ENCODE measurements at regions not wholly inside any gene's neighbourhood (a gene's known extent, or its start where the extent isn't known, plus 50 kb on each side); places are given as distances from the start of the nearest gene placed in this dataset.

- Histone ChIP-seq H3K9me3 (ENCODE audit: low read length) (no peaks in the 10 kb centered on the region), H3K9ac (ENCODE audit: low read length) (no peak overlapping the region), H3K27me3 (ENCODE audit: insufficient read depth, low read length) (no peaks in the 10 kb centered on the region), H2AFZ (ENCODE audit: low read length) (no peak overlapping the region), H3F3A (ENCODE audit: insufficient read depth, low read length) (no peaks in the 10 kb centered on the region), H3K4me1 (ENCODE audit: insufficient read depth, low read length, severe bottlenecking) (no peaks in the 10 kb centered on the region), H4K20me1 (ENCODE audit: insufficient read depth, low read length) (no peaks in the 10 kb centered on the region), H3K36me3 (ENCODE audit: insufficient read depth, low read length) (no peaks in the 10 kb centered on the region), H3K4me3 (ENCODE audit: low read depth, low read length, poor library complexity, severe bottlenecking) (no peak overlapping the region), H3K27ac (ENCODE audit: low read depth, low read length, poor library complexity, severe bottlenecking) (no peak overlapping the region), H3K4me2 (ENCODE audit: low read length) (no peak overlapping the region), H3K79me2 (ENCODE audit: insufficient read depth, low read length) (no peaks in the 10 kb centered on the region), H3K9me2 (ENCODE audit: low read depth, low read length) (no peaks in the 10 kb centered on the region)
- TF ChIP-seq EZH2 (IDR thresholded peaks at IDR 0.05; ENCODE audit: borderline replicate concordance, low read length): no peak
- TF ChIP-seq, protein P1, sequence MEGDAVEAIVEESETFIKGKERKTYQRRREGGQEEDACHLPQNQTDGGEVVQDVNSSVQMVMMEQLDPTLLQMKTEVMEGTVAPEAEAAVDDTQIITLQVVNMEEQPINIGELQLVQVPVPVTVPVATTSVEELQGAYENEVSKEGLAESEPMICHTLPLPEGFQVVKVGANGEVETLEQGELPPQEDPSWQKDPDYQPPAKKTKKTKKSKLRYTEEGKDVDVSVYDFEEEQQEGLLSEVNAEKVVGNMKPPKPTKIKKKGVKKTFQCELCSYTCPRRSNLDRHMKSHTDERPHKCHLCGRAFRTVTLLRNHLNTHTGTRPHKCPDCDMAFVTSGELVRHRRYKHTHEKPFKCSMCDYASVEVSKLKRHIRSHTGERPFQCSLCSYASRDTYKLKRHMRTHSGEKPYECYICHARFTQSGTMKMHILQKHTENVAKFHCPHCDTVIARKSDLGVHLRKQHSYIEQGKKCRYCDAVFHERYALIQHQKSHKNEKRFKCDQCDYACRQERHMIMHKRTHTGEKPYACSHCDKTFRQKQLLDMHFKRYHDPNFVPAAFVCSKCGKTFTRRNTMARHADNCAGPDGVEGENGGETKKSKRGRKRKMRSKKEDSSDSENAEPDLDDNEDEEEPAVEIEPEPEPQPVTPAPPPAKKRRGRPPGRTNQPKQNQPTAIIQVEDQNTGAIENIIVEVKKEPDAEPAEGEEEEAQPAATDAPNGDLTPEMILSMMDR (IDR thresholded peaks at IDR 0.05; ENCODE audit: low read length): no peak
Observed at GRCh38 chr18:55886886-55887285, 298.9 kb upstream of the TCF4 start.

- Histone ChIP-seq H2AFZ (ENCODE audit: low read length) (no peak overlapping the region), H3K79me2 (ENCODE audit: insufficient read depth, low read length) (no peaks in the 10 kb centered on the region), H3K4me2 (ENCODE audit: low read length) (no peak overlapping the region), H3K4me1 (ENCODE audit: insufficient read depth, low read length, severe bottlenecking) (no peaks in the 10 kb centered on the region), H3K4me3 (ENCODE audit: low read depth, low read length, poor library complexity, severe bottlenecking) (no peak overlapping the region), H3K27ac (ENCODE audit: low read depth, low read length, poor library complexity, severe bottlenecking) (no peak overlapping the region), H3K9me2 (ENCODE audit: low read depth, low read length) (no peaks in the 10 kb centered on the region), H3F3A (ENCODE audit: insufficient read depth, low read length) (no peaks in the 10 kb centered on the region), H3K9ac (ENCODE audit: low read length) (no peak overlapping the region), H4K20me1 (ENCODE audit: insufficient read depth, low read length) (no peaks in the 10 kb centered on the region), H3K9me3 (ENCODE audit: low read length) (no peaks in the 10 kb centered on the region), H3K36me3 (ENCODE audit: insufficient read depth, low read length) (no peaks in the 10 kb centered on the region), H3K27me3 (ENCODE audit: insufficient read depth, low read length) (no peaks in the 10 kb centered on the region)
- TF ChIP-seq, protein P1 (IDR thresholded peaks at IDR 0.05; ENCODE audit: low read length): no peak
- TF ChIP-seq EZH2 (IDR thresholded peaks at IDR 0.05; ENCODE audit: borderline replicate concordance, low read length): no peak
Observed at GRCh38 chr18:55884498-55884897, 296.5 kb upstream of the TCF4 start.

GRCh38 chr18:55880617-55881016 lies 292.6 kb upstream of the TCF4 start:
- Histone ChIP-seq H3K4me3 (ENCODE audit: low read depth, low read length, poor library complexity, severe bottlenecking) (no peak overlapping the region), H3K27ac (ENCODE audit: low read depth, low read length, poor library complexity, severe bottlenecking) (no peak overlapping the region), H4K20me1 (ENCODE audit: insufficient read depth, low read length) (no peaks in the 10 kb centered on the region), H3K9ac (ENCODE audit: low read length) (no peak overlapping the region), H3K9me2 (ENCODE audit: low read depth, low read length) (no peaks in the 10 kb centered on the region), H3K9me3 (ENCODE audit: low read length) (no peaks in the 10 kb centered on the region), H3K27me3 (ENCODE audit: insufficient read depth, low read length) (no peaks in the 10 kb centered on the region), H2AFZ (ENCODE audit: low read length) (no peak overlapping the region), H3F3A (ENCODE audit: insufficient read depth, low read length) (no peaks in the 10 kb centered on the region), H3K36me3 (ENCODE audit: insufficient read depth, low read length) (no peaks in the 10 kb centered on the region), H3K4me1 (ENCODE audit: insufficient read depth, low read length, severe bottlenecking) (no peaks in the 10 kb centered on the region), H3K79me2 (ENCODE audit: insufficient read depth, low read length) (no peaks in the 10 kb centered on the region), H3K4me2 (ENCODE audit: low read length) (no peak overlapping the region)
- no peak for TF ChIP-seq EZH2 (IDR thresholded peaks at IDR 0.05; ENCODE audit: borderline replicate concordance, low read length)
- TF ChIP-seq, protein P1 (IDR thresholded peaks at IDR 0.05; ENCODE audit: low read length): no peak

Measured in OCI-LY1 (cell line).